K562 (cell line): ENCODE measurements at regions not wholly inside any gene's neighbourhood (a gene's known extent, or its start where the extent isn't known, plus 50 kb on each side); places are given as distances from the start of the nearest gene placed in this dataset.

Source experiments
- ATAC-seq: fragments of 200-7000 bp; cut with Tn5 transposase; 3 replicates; pipeline ENCODE4 v1.9.1; 2020; ENCODE audit warnings: moderate library complexity
- BruUV-seq: library from RNA; stranded (reverse); fragments of 400-500 nt; replicated peaks from 2 replicates; lab custom pipeline; 2021; lab: Mats Ljungman, UMichigan
- CTCF ChIA-PET: fragments of 300-600 bp; formaldehyde crosslinking; extraction: SDS; loops from one replicate; lab custom pipeline; 2021; ENCODE audit warnings: low intra/inter-chr PET ratio; lab: Yijun Ruan, JAX
- POLR2A ChIA-PET: fragments of 300-600, 350-650 bp; sonication (Branson Sonifier 250); formaldehyde crosslinking; extraction: SDS; loops from one replicate; lab custom pipeline; 2021; ENCODE audit warnings: antibody characterized with exemption, inconsistent platforms; lab: Yijun Ruan, JAX
- DNase-seq, 4 experiments: peaks; one replicate each; pipeline versions ENCODE4 v3.0.0 to v3.0.0-alpha.2; 2011 to 2018; ENCODE audit warnings: low spot score in 3 of 4, mixed read lengths in 3 of 4; ENCODE audit errors: extremely low read depth in 1 of 4
- FAIRE-seq: peaks from 2 replicates; lab custom pipeline; 2011; peaks lifted over from hg19 to GRCh38; lab: Jason Lieb, UNC
- H2AFZ ChIP-seq: 2 replicates; pipeline ENCODE4 v1.6.0; 2011; ENCODE audit warnings: low read depth, low read length, control low read depth, inconsistent platforms
- H3K27ac ChIP-seq: fragments of 200-600 bp; 3 replicates; pipeline ENCODE4 v1.8.0; 2011; ENCODE audit warnings: low read depth, mild to moderate bottlenecking, control low read depth, inconsistent platforms, low read length, moderate library complexity, mixed read lengths; ENCODE audit errors: extremely low read depth
- H3K27me3 ChIP-seq, 2 experiments: fragments of 300-600 bp in 1 of 2; 2 replicates in 1 of 2; 3 replicates in 1 of 2; pipeline versions ENCODE4 v1.6.0 to v1.8.0; 2011; ENCODE audit warnings: inconsistent platforms in 2 of 2, low read length in 2 of 2, mild to moderate bottlenecking in 1 of 2, mixed read lengths in 1 of 2, moderate library complexity in 1 of 2; ENCODE audit not compliant: control insufficient read depth in 2 of 2, insufficient read depth in 2 of 2
- H3K36me3 ChIP-seq: fragments of 300-600 bp; 3 replicates; pipeline ENCODE4 v1.8.0; 2011; ENCODE audit warnings: mild to moderate bottlenecking, low read length, inconsistent platforms; ENCODE audit not compliant: control insufficient read depth, insufficient read depth
- H3K4me1 ChIP-seq, 2 experiments: fragments of 200-600 bp in 1 of 2; replicated peaks in 1 of 2; 2 replicates in 1 of 2; 3 replicates in 1 of 2; pipeline versions ENCODE4 v1.5.1 to v1.8.0; 2011; ENCODE audit warnings: inconsistent platforms in 2 of 2, low read length in 2 of 2, mild to moderate bottlenecking in 1 of 2, mixed read lengths in 1 of 2, moderate library complexity in 1 of 2; ENCODE audit not compliant: control insufficient read depth in 2 of 2, insufficient read depth in 2 of 2
- H3K4me2 ChIP-seq: 2 replicates; pipeline ENCODE4 v1.6.1; 2011; ENCODE audit warnings: low read length, control low read depth, inconsistent platforms, mixed read lengths; ENCODE audit not compliant: insufficient read depth
- H3K4me3 ChIP-seq: fragments of 200-600 bp; sonication (generic), shearing (Covaris generic); 2 replicates; pipeline ENCODE4 v1.5.1; 2016; ENCODE audit warnings: control low read depth, inconsistent platforms
- H3K79me2 ChIP-seq: fragments of 200-600 bp; 3 replicates; pipeline ENCODE4 v1.8.0; 2011; ENCODE audit warnings: low read length, inconsistent platforms; ENCODE audit not compliant: control insufficient read depth, insufficient read depth
- H3K9ac ChIP-seq, 2 experiments: 2 replicates each; pipeline versions ENCODE4 v1.6.0 to v1.6.1; 2011; ENCODE audit warnings: low read depth in 2 of 2, low read length in 2 of 2, control low read depth in 1 of 2, inconsistent platforms in 1 of 2, mild to moderate bottlenecking in 1 of 2, mixed read lengths in 1 of 2; ENCODE audit not compliant: insufficient read depth in 1 of 2
- H3K9me1 ChIP-seq: one replicate; pipeline ENCODE4 v1.6.0; 2011; ENCODE audit warnings: inconsistent platforms, mild to moderate bottlenecking, low read length, moderate library complexity; ENCODE audit not compliant: control insufficient read depth, insufficient read depth
- H3K9me3 ChIP-seq: replicated peaks from 2 replicates; pipeline ENCODE4 v1.5.1; 2011; ENCODE audit warnings: low read depth, low read length, inconsistent platforms; ENCODE audit not compliant: control insufficient read depth, insufficient read depth
- H4K20me1 ChIP-seq: replicated peaks from 2 replicates; pipeline ENCODE4 v1.6.1; 2011; ENCODE audit warnings: low read length, inconsistent platforms, mixed read lengths; ENCODE audit not compliant: control insufficient read depth, insufficient read depth
- CBFA2T3 ChIP-seq: fragments of 450-650 bp; IDR thresholded peaks from 2 replicates; pipeline ENCODE4 v1.6.1; 2017
- CREB3L1 ChIP-seq: fragments of 450-650 bp; IDR thresholded peaks from 2 replicates; pipeline ENCODE4 v1.6.1; 2014; ENCODE audit warnings: low read depth, mild to moderate bottlenecking, moderate library complexity, borderline replicate concordance
- MTA1 ChIP-seq: fragments of 450-650 bp; IDR thresholded peaks from 2 replicates; pipeline ENCODE4 v1.6.1; 2017; ENCODE audit warnings: borderline replicate concordance
- SP1 ChIP-seq: sonication (generic); formaldehyde crosslinking; IDR thresholded peaks from 2 replicates; pipeline ENCODE4 v1.8.1; 2022; ENCODE audit warnings: mild to moderate bottlenecking, missing genetic modification reagents
- TAF7 ChIP-seq: fragments of 450-650 bp; IDR thresholded peaks from 2 replicates; pipeline ENCODE4 v1.6.1; 2016; ENCODE audit warnings: missing genetic modification characterization, missing compliant biosample characterization
- TCF7 ChIP-seq: sonication (generic); IDR thresholded peaks from 2 replicates; pipeline ENCODE4 v1.6.1; 2016; ENCODE audit warnings: antibody characterized with exemption, borderline replicate concordance
- TEAD1 ChIP-seq, 2 experiments: fragments of 450-650 bp in 1 of 2; sonication (generic) in 1 of 2; formaldehyde crosslinking; IDR thresholded peaks; 2 replicates each; pipeline versions ENCODE4 v1.4.0 to v1.8.0; 2020 to 2022; ENCODE audit warnings: mild to moderate bottlenecking in 2 of 2, missing genetic modification reagents in 1 of 2
- THRB ChIP-seq: fragments of 450-650 bp; formaldehyde crosslinking; conservative IDR thresholded peaks from 2 replicates; pipeline ENCODE4 v1.4.0; 2022; ENCODE audit warnings: mild to moderate bottlenecking, missing genetic modification characterization
- WGBS: fragments of 100-300 bp; shearing (Covaris generic); methylation state at CpG from one replicate; pipeline ENCODE4 v1.1.6; 2016; ENCODE audit warnings: low coverage, mixed read lengths; ENCODE audit not compliant: insufficient coverage; ENCODE audit errors: missing lambda C conversion rate; 5-methylcytosine and 5-hydroxymethylcytosine counted together
- in situ Hi-C: fragments of 300-500 bp; cut with MboI; formaldehyde crosslinking; loops from 4 replicates; pipeline ENCODE4 v1.15.0; 2018; ENCODE audit warnings: inconsistent platforms, mixed read lengths
- intact Hi-C: fragments of 100-400 bp; cut with micrococcal nuclease; formaldehyde crosslinking; loops from 2 replicates; pipeline ENCODE4 v1.14.2; 2022

GRCh38 chr9:89752154-89752553, 147.3 kb downstream of the GADD45G start:
- no peak for TF ChIP-seq TCF7
- no peak for TF ChIP-seq MTA1
- no peak for TF ChIP-seq TEAD1 (CRISPR knock-in tag; IDR thresholded peaks at IDR 0.05)
- TF ChIP-seq CREB3L1 = no peak
- TF ChIP-seq TAF7 (tag) = no peak
- TF ChIP-seq SP1 (CRISPR knock-in tag) = no peak
- TF ChIP-seq THRB (CRISPR knock-in tag) = no peak
- no peak for TF ChIP-seq CBFA2T3
- TF ChIP-seq, all 486 proteins: peak for 0
- no peak overlapping the region for H3K9ac ChIP-seq
- BruUV-seq = no TSS peak
- intact Hi-C loops (no loop called here), in situ Hi-C loops (no loop called here)
- H3K9me1 ChIP-seq = no peaks in the 10 kb centered on the region
- no peaks in the 10 kb centered on the region; a peak in 1 of 5 replicates for H3K27me3 ChIP-seq
- WGBS = 0% methylated on average over 3 of the region's 4 CpGs
- CTCF ChIA-PET = no interaction called here
- H3K36me3 ChIP-seq = no peaks in the 10 kb centered on the region
- H3K4me1 ChIP-seq = no peaks in the 10 kb centered on the region
- no peak overlapping the region for H3K4me3 ChIP-seq
- FAIRE-seq = no peak
- POLR2A ChIA-PET = no interaction called here
- DNase-seq = no peak
- H2AFZ ChIP-seq = no peak overlapping the region
- no peak overlapping the region for H3K4me2 ChIP-seq
- no peaks in the 10 kb centered on the region; the same call in 1 of the 2 replicates for H4K20me1 ChIP-seq
- H3K27ac ChIP-seq = no peak overlapping the region
- no peak for ATAC-seq
- no peaks in the 10 kb centered on the region for H3K79me2 ChIP-seq
- H3K9me3 ChIP-seq = no peaks in the 10 kb centered on the region
